ENCODE measurements at regions not wholly inside any gene's neighbourhood (a gene's known extent, or its start where the extent isn't known, plus 50 kb on each side); places are given as distances from the start of the nearest gene placed in this dataset.

DNA sequence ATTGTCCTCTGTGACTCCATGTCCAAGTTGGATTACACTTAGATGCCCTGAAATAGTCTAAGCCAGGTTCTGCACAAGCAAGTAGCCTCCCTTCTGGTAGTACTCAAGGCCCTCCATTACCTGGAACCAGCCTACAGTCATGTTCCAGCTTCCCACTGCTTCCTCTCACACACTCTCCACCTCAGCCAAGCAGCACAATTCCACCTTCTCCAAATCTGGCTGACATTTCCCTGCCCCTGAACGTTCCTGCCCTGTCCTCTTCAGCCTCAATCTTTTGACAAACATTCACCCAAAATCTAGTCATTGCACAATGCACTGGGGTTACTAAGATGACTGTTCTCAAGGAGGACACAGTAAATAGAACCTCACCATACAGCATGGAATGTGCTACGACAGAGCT is 95.3 kb upstream of the KLHL29 start:
- Histone ChIP-seq H3K4me3 (ENCODE audit: low read depth, low read length) (no peak overlapping the region), H3K9me3 (no peaks in the 10 kb centered on the region), H3K27me3 (replicated peaks; ENCODE audit: control insufficient read depth, insufficient read depth, low read length) (no peaks in the 10 kb centered on the region), H3K36me3 (ENCODE audit: control insufficient read depth, insufficient read depth, low read length) (no peaks in the 10 kb centered on the region), H3K4me1 (peaks cover 23% of the 10 kb centered on the region)
- Mint-ChIP-seq H3K27ac (ENCODE audit: unreplicated experiment) (no peak overlapping the region), H3K9me3 (ENCODE audit: unreplicated experiment) (no peaks in the 10 kb centered on the region), H3K27me3 (ENCODE audit: insufficient read depth, unreplicated experiment) (no peaks in the 10 kb centered on the region), H3K4me1 (ENCODE audit: low read depth, unreplicated experiment) (peaks cover 10% of the 10 kb centered on the region), H3K4me3 (ENCODE audit: unreplicated experiment) (no peak overlapping the region), H3K36me3 (ENCODE audit: insufficient read depth, unreplicated experiment) (no peaks in the 10 kb centered on the region)
- ChIA-PET CTCF (no interaction called here), POLR2A (no interaction called here)
- no peak for TF ChIP-seq CTCF (IDR thresholded peaks at IDR 0.05; ENCODE audit: insufficient read depth in 1 of 2, low read depth in 1 of 2, low read length in 1 of 2, severe bottlenecking in 1 of 2, unreplicated experiment in 1 of 2)
- DNase-seq, result no peak
- no TSS peak for BruUV-seq (replicated peaks)
- intact Hi-C loops (cut with micrococcal nuclease; ENCODE audit: unreplicated experiment), result loop anchor here (5.0 kb wide), 1 partner anchor 92 kb away; no protein-coding TSS in a partner anchor

GRCh38 chr2:23291239-23291638 is 93.7 kb upstream of the KLHL29 start:
- H3K9me3 ChIP-seq, result no peaks in the 10 kb centered on the region
- peaks cover 15% of the 10 kb centered on the region for H3K4me1 ChIP-seq
- H3K36me3 ChIP-seq (ENCODE audit: control insufficient read depth, insufficient read depth, low read length), result no peaks in the 10 kb centered on the region
- no peak overlapping the region for H3K27ac Mint-ChIP-seq (ENCODE audit: unreplicated experiment)
- BruUV-seq (replicated peaks), result no TSS peak
- no peak for DNase-seq
- no peak overlapping the region for H3K4me3 ChIP-seq (ENCODE audit: low read depth, low read length)
- H3K9me3 Mint-ChIP-seq (ENCODE audit: unreplicated experiment), result no peaks in the 10 kb centered on the region
- ChIA-PET POLR2A (no interaction called here), CTCF (no interaction called here)
- H3K27me3 ChIP-seq (replicated peaks; ENCODE audit: control insufficient read depth, insufficient read depth, low read length), result no peaks in the 10 kb centered on the region
- intact Hi-C loops (cut with micrococcal nuclease; ENCODE audit: unreplicated experiment), result loop anchor here (5.0 kb wide), 1 partner anchor 94 kb away; no protein-coding TSS in a partner anchor
- H3K4me1 Mint-ChIP-seq (ENCODE audit: low read depth, unreplicated experiment), result peaks cover 10% of the 10 kb centered on the region
- TF ChIP-seq CTCF (IDR thresholded peaks at IDR 0.05; ENCODE audit: insufficient read depth in 1 of 2, low read depth in 1 of 2, low read length in 1 of 2, severe bottlenecking in 1 of 2, unreplicated experiment in 1 of 2), result no peak
- peaks cover 4% of the 10 kb centered on the region for H3K27me3 Mint-ChIP-seq (ENCODE audit: insufficient read depth, unreplicated experiment)
- no peak overlapping the region for H3K4me3 Mint-ChIP-seq (ENCODE audit: unreplicated experiment)
- H3K36me3 Mint-ChIP-seq (ENCODE audit: insufficient read depth, unreplicated experiment), result no peaks in the 10 kb centered on the region

DNA sequence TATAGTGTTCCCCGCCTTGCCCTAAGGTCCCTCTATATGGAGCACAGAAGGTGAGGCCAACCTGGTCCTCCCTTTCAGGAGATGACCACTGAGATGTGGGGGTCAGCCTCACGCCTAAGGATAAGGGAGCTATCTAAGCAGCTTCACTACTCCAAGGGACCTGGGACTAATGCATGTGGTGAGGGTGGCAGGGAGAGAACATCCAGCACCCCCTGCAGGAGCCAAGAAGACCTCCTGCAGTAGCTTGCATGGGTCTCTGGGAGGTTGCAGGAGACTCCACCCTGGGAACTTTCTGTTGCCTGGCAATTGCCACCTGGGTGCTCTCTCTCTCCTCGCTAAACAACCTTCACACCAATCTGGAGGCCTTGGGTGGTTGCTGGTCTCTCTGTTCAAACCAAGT is 93.0 kb upstream of the KLHL29 start:
- Mint-ChIP-seq H3K27me3 (ENCODE audit: insufficient read depth, unreplicated experiment) (peaks cover 4% of the 10 kb centered on the region), H3K27ac (ENCODE audit: unreplicated experiment) (no peak overlapping the region), H3K4me3 (ENCODE audit: unreplicated experiment) (no peak overlapping the region), H3K4me1 (ENCODE audit: low read depth, unreplicated experiment) (peaks cover 9% of the 10 kb centered on the region), H3K9me3 (ENCODE audit: unreplicated experiment) (no peaks in the 10 kb centered on the region), H3K36me3 (ENCODE audit: insufficient read depth, unreplicated experiment) (no peaks in the 10 kb centered on the region)
- TF ChIP-seq CTCF (IDR thresholded peaks at IDR 0.05; ENCODE audit: insufficient read depth in 1 of 2, low read depth in 1 of 2, low read length in 1 of 2, severe bottlenecking in 1 of 2, unreplicated experiment in 1 of 2), result no peak
- Histone ChIP-seq H3K36me3 (ENCODE audit: control insufficient read depth, insufficient read depth, low read length) (no peaks in the 10 kb centered on the region), H3K27me3 (replicated peaks; ENCODE audit: control insufficient read depth, insufficient read depth, low read length) (no peaks in the 10 kb centered on the region), H3K9me3 (no peaks in the 10 kb centered on the region), H3K4me1 (peaks cover 7% of the 10 kb centered on the region), H3K4me3 (ENCODE audit: low read depth, low read length) (no peak overlapping the region)
- DNase-seq, result peak in 1 of 2 experiments; percentile 5
- BruUV-seq (replicated peaks), result no TSS peak
- POLR2A ChIA-PET, result no interaction called here
- CTCF ChIA-PET, result interaction anchor here (0.6 to 1.1 kb wide), 3 partner anchors 93 to 290 kb away, joined by 3 to 4 read pairs (median 3); no protein-coding TSS in a partner anchor
- intact Hi-C loops (cut with micrococcal nuclease; ENCODE audit: unreplicated experiment), result loop anchor here (5.0 kb wide), 1 partner anchor 95 kb away; no protein-coding TSS in a partner anchor

All from Caco-2 (cell line).